ENCODE measurements at regions not wholly inside any gene's neighbourhood (a gene's known extent, or its start where the extent isn't known, plus 50 kb on each side); places are given as distances from the start of the nearest gene placed in this dataset.

DNA sequence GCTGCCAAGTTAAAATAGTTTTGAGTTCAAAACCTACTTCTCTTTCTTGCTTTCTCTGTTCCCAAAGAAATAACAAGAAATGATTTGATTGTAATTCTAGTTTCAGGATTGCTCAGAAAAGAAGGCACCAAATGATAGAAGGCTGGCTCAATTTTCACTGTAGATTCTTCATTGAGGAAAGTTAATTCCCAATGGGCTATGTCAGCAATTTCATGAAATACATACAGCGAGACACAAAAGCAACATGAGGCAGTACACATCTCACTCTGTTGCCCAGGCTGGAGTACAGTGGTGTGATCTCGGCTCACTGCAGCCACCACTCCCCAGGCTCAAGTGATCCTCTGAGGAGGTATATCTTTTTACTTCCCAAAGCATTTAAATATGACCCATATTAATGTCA, 1659.9 kb upstream of the C9orf72 start (continued):
- no peak for TF ChIP-seq RNF2 (IDR thresholded peaks at IDR 0.05; ENCODE audit: borderline replicate concordance, low read depth, low read length, missing control alignments, poor library complexity, severe bottlenecking)
- TF ChIP-seq HDAC6 (IDR thresholded peaks at IDR 0.05; ENCODE audit: low read depth, low read length), result no peak
- TF ChIP-seq POU5F1 (IDR thresholded peaks at IDR 0.05; ENCODE audit: low read depth, low read length), result no peak
- no peak for TF ChIP-seq CEBPB (IDR thresholded peaks at IDR 0.05; ENCODE audit: low read depth, low read length)
- no peak for TF ChIP-seq TCF12 (IDR thresholded peaks at IDR 0.05; ENCODE audit: low read depth, low read length)
- TF ChIP-seq TAF7 (optimal IDR thresholded peaks at IDR 0.05; ENCODE audit: borderline replicate concordance, low read depth, low read length), result no peak
